Esophagus muscularis mucosa (tissue), 3 donors: ENCODE measurements at regions not wholly inside any gene's neighbourhood (a gene's known extent, or its start where the extent isn't known, plus 50 kb on each side); places are given as distances from the start of the nearest gene placed in this dataset.

ENCODE experiments used
- POLR2A ChIP-seq: fragments of 450-650 bp; IDR thresholded peaks from one replicate; pipeline ENCODE4 v1.6.1; 2017; ENCODE audit warnings: antibody characterized with exemption, moderate library complexity, mild to moderate bottlenecking, low read depth
- TF ChIP-seq, protein P1 (sequence below), 3 experiments: fragments of 200-600 bp in 2 of 3; fragments of 450-650 bp in 1 of 3; sonication (generic) in 2 of 3; IDR thresholded peaks; one replicate each; pipeline ENCODE4 v1.5.1; 2017 to 2019; ENCODE audit warnings: antibody characterized with exemption in 3 of 3, mild to moderate bottlenecking in 2 of 3, moderate library complexity in 1 of 3

DNA sequence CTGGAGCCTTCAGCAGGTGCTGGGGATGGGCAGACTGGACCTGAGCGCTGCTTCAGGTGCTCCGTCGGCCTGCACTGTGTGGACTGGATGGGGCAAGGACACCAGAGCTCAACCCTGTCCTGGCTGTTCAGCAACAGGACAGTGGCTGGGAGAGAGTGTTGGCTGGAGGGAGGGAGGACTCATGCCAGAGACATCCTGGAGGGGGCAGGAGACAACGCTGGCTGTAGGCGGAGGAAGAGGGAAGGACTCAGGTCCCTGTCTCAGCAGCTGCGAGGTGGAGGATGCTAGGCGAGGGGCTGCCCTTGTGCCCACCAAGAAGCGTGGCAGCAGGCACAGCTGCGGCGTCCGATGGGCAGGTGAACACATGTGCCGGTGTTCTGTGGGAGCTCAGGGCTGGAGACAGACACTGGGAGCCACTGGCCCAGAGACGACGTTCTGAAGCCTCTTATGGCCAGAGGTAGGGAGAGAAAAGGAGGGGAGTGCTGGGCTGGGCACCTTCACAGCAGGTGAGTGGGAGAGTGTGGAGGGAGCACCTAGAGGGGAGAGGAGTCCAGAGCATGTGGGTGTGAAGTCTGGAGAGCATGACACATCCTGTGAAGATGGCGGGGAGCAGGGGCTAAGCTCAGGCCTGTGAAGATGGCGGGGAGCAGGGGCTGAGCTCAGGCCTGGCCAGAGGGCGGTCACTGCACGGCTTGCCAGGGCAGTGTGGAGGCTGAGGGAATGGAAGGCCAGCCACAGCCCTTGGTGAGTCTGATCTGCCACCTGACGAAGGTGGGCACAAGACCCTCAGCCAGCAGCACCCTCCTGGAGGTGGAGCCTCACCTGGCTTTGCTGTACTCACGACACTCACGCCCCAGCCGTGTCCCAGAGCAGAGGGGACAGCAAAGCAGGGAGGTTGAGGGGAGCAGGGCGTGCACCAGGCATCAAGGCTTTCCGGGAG is 79.1 kb upstream of the FCN1 start:
- TF ChIP-seq POLR2A: no peak
- TF ChIP-seq, protein P1, sequence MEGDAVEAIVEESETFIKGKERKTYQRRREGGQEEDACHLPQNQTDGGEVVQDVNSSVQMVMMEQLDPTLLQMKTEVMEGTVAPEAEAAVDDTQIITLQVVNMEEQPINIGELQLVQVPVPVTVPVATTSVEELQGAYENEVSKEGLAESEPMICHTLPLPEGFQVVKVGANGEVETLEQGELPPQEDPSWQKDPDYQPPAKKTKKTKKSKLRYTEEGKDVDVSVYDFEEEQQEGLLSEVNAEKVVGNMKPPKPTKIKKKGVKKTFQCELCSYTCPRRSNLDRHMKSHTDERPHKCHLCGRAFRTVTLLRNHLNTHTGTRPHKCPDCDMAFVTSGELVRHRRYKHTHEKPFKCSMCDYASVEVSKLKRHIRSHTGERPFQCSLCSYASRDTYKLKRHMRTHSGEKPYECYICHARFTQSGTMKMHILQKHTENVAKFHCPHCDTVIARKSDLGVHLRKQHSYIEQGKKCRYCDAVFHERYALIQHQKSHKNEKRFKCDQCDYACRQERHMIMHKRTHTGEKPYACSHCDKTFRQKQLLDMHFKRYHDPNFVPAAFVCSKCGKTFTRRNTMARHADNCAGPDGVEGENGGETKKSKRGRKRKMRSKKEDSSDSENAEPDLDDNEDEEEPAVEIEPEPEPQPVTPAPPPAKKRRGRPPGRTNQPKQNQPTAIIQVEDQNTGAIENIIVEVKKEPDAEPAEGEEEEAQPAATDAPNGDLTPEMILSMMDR (IDR thresholded peaks at IDR 0.05): no peak
